ENCODE measurements at regions not wholly inside any gene's neighbourhood (a gene's known extent, or its start where the extent isn't known, plus 50 kb on each side); places are given as distances from the start of the nearest gene placed in this dataset.

DNA sequence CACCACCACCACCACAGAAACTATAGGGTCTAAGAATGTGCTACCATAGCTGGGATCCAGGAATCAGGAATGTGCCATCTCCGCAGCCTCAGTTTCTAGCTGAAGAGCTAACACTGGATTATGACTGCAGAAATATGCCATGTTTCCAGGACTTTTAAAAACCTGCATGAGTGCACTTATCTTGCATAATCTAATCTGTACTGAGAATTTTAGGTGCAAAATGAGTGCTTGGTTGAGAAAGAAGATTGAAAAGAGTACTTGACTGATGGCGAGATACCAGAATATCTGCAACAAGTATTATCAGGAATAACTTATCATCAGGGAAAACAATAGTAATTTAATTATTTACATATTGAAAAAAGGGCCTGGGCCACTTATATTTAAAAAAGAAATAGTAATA lies 97.2 kb upstream of the FAM216B start:
- TF ChIP-seq, protein P1, sequence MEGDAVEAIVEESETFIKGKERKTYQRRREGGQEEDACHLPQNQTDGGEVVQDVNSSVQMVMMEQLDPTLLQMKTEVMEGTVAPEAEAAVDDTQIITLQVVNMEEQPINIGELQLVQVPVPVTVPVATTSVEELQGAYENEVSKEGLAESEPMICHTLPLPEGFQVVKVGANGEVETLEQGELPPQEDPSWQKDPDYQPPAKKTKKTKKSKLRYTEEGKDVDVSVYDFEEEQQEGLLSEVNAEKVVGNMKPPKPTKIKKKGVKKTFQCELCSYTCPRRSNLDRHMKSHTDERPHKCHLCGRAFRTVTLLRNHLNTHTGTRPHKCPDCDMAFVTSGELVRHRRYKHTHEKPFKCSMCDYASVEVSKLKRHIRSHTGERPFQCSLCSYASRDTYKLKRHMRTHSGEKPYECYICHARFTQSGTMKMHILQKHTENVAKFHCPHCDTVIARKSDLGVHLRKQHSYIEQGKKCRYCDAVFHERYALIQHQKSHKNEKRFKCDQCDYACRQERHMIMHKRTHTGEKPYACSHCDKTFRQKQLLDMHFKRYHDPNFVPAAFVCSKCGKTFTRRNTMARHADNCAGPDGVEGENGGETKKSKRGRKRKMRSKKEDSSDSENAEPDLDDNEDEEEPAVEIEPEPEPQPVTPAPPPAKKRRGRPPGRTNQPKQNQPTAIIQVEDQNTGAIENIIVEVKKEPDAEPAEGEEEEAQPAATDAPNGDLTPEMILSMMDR (IDR thresholded peaks at IDR 0.05; ENCODE audit: insufficient read depth, missing control alignments): no peak
- no peak for FAIRE-seq
- DNase-seq (ENCODE audit: insufficient read length, low spot score): no peak

DNA sequence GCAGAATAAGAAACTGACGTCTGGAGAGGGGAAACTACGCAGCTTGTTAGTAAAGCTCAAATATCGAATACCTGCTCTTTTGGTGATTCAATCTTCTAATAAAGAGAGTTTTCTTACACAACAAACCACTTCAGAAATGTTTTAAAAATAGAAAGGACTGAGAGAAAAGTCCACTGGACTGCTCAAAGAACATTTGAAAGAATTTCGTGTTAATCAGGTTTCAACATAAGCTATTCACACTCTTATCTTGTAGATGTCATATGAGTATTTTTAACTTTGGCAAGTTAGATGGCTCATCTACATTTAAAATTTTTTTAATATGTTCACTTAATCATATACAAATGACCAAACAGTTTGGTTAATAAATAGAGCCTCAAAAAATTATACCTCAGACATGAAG lies 95.6 kb upstream of the FAM216B start:
- no peak for DNase-seq (ENCODE audit: insufficient read length, low spot score)
- TF ChIP-seq, protein P1 (IDR thresholded peaks at IDR 0.05; ENCODE audit: insufficient read depth, missing control alignments): no peak
- no peak for FAIRE-seq

DNA sequence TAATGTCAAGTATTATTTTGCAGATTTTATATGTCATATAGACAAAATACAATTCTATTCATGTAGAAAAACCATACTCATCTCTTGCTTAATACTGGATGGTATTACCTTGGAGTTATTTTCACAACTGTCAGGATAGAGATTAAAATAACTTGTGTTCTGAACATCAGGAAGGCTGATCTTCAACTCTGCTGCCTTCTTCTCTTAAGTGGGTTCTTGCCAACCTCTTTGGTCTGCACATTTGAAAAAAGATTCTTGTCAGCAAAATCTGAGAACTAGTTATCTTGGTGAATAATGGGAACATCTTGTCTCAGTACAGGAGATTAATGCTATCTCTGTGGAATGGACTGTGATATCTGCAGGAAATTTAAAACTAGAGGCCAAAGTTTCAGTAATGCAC lies 95.2 kb upstream of the FAM216B start:
- FAIRE-seq (no peak), DNase-seq (ENCODE audit: insufficient read length, low spot score) (no peak)
- TF ChIP-seq, protein P1 (IDR thresholded peaks at IDR 0.05; ENCODE audit: insufficient read depth, missing control alignments): no peak

DNA sequence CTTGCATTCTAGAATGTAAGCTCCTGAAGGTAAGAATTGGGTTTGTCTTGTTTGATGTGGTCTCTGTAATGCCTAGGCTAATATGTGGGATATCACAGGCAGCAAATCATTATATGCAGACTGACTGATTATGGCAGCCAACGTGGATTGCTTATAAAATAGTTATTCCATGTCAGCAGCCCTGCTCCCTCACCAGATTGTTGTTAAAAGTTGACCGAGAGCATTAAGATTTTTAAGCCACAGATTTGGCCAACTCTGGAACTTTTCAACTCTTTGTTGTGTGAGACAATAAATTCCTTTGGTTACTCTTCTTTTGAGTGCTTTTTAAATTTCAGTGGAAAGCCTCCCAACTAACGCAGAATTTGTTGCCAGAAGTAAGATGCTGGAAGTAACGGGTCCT lies 92.6 kb upstream of the FAM216B start:
- FAIRE-seq: no peak
- no peak for DNase-seq (ENCODE audit: insufficient read length, low spot score)
- TF ChIP-seq, protein P1 (IDR thresholded peaks at IDR 0.05; ENCODE audit: insufficient read depth, missing control alignments): no peak

DNA sequence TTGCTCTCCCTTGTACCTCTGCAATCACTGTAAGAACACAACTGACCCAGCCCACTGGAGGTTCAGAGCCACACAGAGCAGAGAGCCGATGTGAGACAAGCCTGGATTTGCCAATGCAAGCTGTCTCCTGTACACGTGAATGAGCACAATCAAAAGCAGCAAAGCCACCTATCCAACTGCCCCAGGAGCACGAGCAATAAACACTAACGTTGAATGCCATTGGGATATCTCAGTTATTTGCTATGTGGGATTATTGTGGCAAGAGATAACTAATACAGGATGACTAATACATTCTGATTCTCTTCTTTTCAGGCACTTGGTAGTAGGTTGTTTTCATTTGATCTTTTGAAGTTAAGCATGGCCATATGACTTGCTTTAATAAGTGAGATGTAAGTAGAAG lies 85.2 kb upstream of the FAM216B start:
- DNase-seq (ENCODE audit: insufficient read length, low spot score) (no peak), FAIRE-seq (no peak)
- TF ChIP-seq, protein P1 (IDR thresholded peaks at IDR 0.05; ENCODE audit: insufficient read depth, missing control alignments): no peak

DNA sequence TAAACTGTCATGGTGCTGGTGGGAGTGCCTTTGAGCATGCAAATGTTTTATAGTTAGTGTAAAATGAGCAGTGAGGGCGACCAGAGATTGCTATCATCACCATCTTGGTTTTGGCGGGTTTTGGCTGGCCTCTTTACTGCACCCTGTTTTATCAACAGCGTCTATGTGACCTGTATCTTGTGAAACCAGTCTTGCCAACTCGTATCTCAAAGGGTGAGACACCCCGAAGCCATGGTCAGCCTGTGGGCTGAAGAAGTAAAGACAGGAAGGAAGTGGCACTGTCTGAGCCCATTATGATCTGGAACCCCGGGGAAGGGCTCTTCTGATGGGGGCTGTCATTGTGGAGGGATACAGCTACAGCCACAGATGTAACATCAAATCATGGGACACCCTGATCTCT lies 81.5 kb upstream of the FAM216B start:
- TF ChIP-seq, protein P1 (IDR thresholded peaks at IDR 0.05; ENCODE audit: insufficient read depth, missing control alignments): no peak
- DNase-seq (ENCODE audit: insufficient read length, low spot score) (no peak), FAIRE-seq (no peak)

DNA sequence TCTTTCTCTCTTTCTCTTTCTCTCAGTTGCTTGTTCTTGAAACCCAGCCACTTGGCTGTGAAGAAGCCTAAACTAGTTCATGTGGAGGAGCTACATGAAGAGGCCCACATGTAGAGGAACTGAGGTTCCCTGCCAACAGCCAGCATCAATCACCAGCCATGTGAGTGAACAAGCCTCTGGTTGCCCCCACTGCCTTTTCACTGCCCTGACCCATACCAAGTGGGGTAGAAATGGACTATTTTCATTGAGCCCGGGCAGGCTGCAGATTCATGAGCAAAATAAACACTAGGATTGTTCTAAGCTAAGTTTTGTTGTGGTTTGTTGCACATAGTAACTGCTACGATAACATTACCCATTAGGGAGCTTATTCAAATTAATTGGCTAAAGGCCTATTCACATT lies 78.7 kb upstream of the FAM216B start:
- FAIRE-seq: no peak
- TF ChIP-seq, protein P1 (IDR thresholded peaks at IDR 0.05; ENCODE audit: insufficient read depth, missing control alignments): no peak
- no peak for DNase-seq (ENCODE audit: insufficient read length, low spot score)

Data from D721Med (cell line).